H9 (cell line): ENCODE measurements at regions not wholly inside any gene's neighbourhood (a gene's known extent, or its start where the extent isn't known, plus 50 kb on each side); places are given as distances from the start of the nearest gene placed in this dataset.

Experiments used
- DNase-seq: peaks from one replicate; pipeline ENCODE4 v3.0.0-alpha.2; 2017
- H2AFZ ChIP-seq: one replicate; pipeline ENCODE4 v1.6.1; 2013; ENCODE audit warnings: mild to moderate bottlenecking, low read length, control low read depth, moderate library complexity
- H2AK5ac ChIP-seq: 2 replicates; pipeline ENCODE4 v1.6.1; 2013; ENCODE audit warnings: low read length, control low read depth, mixed read lengths; ENCODE audit not compliant: insufficient read length
- H2BK120ac ChIP-seq: one replicate; pipeline ENCODE4 v1.6.1; 2013; ENCODE audit warnings: low read depth, mild to moderate bottlenecking, low read length, control low read depth, inconsistent platforms; ENCODE audit not compliant: poor library complexity, severe bottlenecking
- H2BK12ac ChIP-seq: 2 replicates; pipeline ENCODE4 v1.6.1; 2013; ENCODE audit warnings: low read length, control low read depth, mixed read lengths, low read depth; ENCODE audit not compliant: insufficient read length
- H2BK15ac ChIP-seq: 2 replicates; pipeline ENCODE4 v1.6.1; 2013; ENCODE audit warnings: low read depth, low read length, control low read depth
- H2BK20ac ChIP-seq: one replicate; pipeline ENCODE4 v1.6.1; 2013; ENCODE audit warnings: low read depth, mild to moderate bottlenecking, low read length, control low read depth, inconsistent platforms; ENCODE audit not compliant: poor library complexity, severe bottlenecking
- H2BK5ac ChIP-seq: 2 replicates; pipeline ENCODE4 v1.6.1; 2013; ENCODE audit warnings: low read length, control low read depth, mixed read lengths; ENCODE audit not compliant: insufficient read length
- H3K14ac ChIP-seq: 2 replicates; pipeline ENCODE4 v1.6.1; 2013; ENCODE audit warnings: low read length, control low read depth; ENCODE audit not compliant: insufficient read depth
- H3K18ac ChIP-seq: 2 replicates; pipeline ENCODE4 v1.6.1; 2013; ENCODE audit warnings: low read depth, mild to moderate bottlenecking, mixed read lengths, low read length, control low read depth; ENCODE audit not compliant: insufficient read length
- H3K23ac ChIP-seq: 2 replicates; pipeline ENCODE4 v1.6.1; 2013; ENCODE audit warnings: low read length, control low read depth, mixed read lengths, low read depth; ENCODE audit not compliant: insufficient read length
- H3K23me2 ChIP-seq: 2 replicates; pipeline ENCODE4 v1.6.1; 2013; ENCODE audit warnings: low read depth, mild to moderate bottlenecking, mixed read lengths, low read length, control low read depth; ENCODE audit not compliant: insufficient read length, poor library complexity, severe bottlenecking
- H3K27ac ChIP-seq: 2 replicates; pipeline ENCODE4 v1.5.1; 2013; ENCODE audit warnings: low read length, control low read depth, mixed read lengths, low read depth; ENCODE audit not compliant: insufficient read length
- H3K27me3 ChIP-seq: 2 replicates; pipeline ENCODE4 v1.6.1; 2013; ENCODE audit warnings: low read length, control low read depth, inconsistent platforms; ENCODE audit not compliant: insufficient read depth
- H3K4ac ChIP-seq: 2 replicates; pipeline ENCODE4 v1.6.1; 2013; ENCODE audit warnings: low read depth, mild to moderate bottlenecking, control low read depth, inconsistent platforms, low read length, moderate library complexity
- H3K4me1 ChIP-seq: 2 replicates; pipeline ENCODE4 v1.6.1; 2013; ENCODE audit warnings: low read length, control low read depth, inconsistent platforms; ENCODE audit not compliant: insufficient read depth
- H3K4me2 ChIP-seq: 2 replicates; pipeline ENCODE4 v1.6.1; 2013; ENCODE audit warnings: low read length, control low read depth, mixed read lengths; ENCODE audit not compliant: insufficient read length, insufficient read depth
- H3K56ac ChIP-seq: 2 replicates; pipeline ENCODE4 v1.6.1; 2013; ENCODE audit warnings: low read depth, mild to moderate bottlenecking, mixed read lengths, low read length, control low read depth; ENCODE audit not compliant: insufficient read length
- H3K79me1 ChIP-seq: 2 replicates; pipeline ENCODE4 v1.6.1; 2013; ENCODE audit warnings: low read depth, mild to moderate bottlenecking, moderate library complexity, low read length, control low read depth, inconsistent platforms; ENCODE audit not compliant: insufficient read depth, poor library complexity, severe bottlenecking
- H3K79me2 ChIP-seq: 2 replicates; pipeline ENCODE4 v1.6.1; 2013; ENCODE audit warnings: low read length, control low read depth, inconsistent platforms; ENCODE audit not compliant: insufficient read depth
- H3K9ac ChIP-seq: 2 replicates; pipeline ENCODE4 v1.6.1; 2013; ENCODE audit warnings: low read length, control low read depth, mixed read lengths; ENCODE audit not compliant: insufficient read length; ENCODE audit errors: extremely low read depth
- H3K9me3 ChIP-seq: one replicate; pipeline ENCODE4 v1.6.1; 2013; ENCODE audit warnings: low read depth, low read length, inconsistent platforms; ENCODE audit not compliant: control insufficient read depth
- H3T11ph ChIP-seq: one replicate; pipeline ENCODE4 v1.6.1; 2013; ENCODE audit warnings: mild to moderate bottlenecking, low read length, control low read depth, inconsistent platforms
- H4K20me1 ChIP-seq: one replicate; pipeline ENCODE4 v1.6.1; 2013; ENCODE audit not compliant: control insufficient read depth, insufficient read length, insufficient read depth
- H4K5ac ChIP-seq: 2 replicates; pipeline ENCODE4 v1.6.1; 2013; ENCODE audit warnings: low read depth, mild to moderate bottlenecking, mixed read lengths, low read length, control low read depth; ENCODE audit not compliant: insufficient read length
- H4K8ac ChIP-seq: replicated peaks from 2 replicates; pipeline ENCODE4 v1.6.1; 2013; ENCODE audit warnings: low read length, control low read depth, mixed read lengths, low read depth; ENCODE audit not compliant: insufficient read length
- H4K91ac ChIP-seq: 2 replicates; pipeline ENCODE4 v1.6.1; 2013; ENCODE audit warnings: low read depth, mild to moderate bottlenecking, moderate library complexity, mixed read lengths, low read length, control low read depth; ENCODE audit not compliant: insufficient read length
- H3K27ac Mint-ChIP-seq, 3 experiments: 2 replicates in 2 of 3; 3 replicates in 1 of 3; pipeline ENCODE4 v1.8.0; 2020 to 2021; ENCODE audit warnings: mixed read lengths in 3 of 3, mild to moderate bottlenecking in 1 of 3, moderate library complexity in 1 of 3
- H3K27me3 Mint-ChIP-seq: 2 replicates; pipeline ENCODE4 v1.8.0; 2021; ENCODE audit warnings: low read depth, mild to moderate bottlenecking, moderate library complexity, mixed read lengths
- H3K36me3 Mint-ChIP-seq, 3 experiments: 2 replicates in 2 of 3; 3 replicates in 1 of 3; pipeline ENCODE4 v1.8.0; 2020 to 2021; ENCODE audit warnings: low read depth in 3 of 3, mixed read lengths in 3 of 3; ENCODE audit not compliant: insufficient read depth in 1 of 3
- H3K4me1 Mint-ChIP-seq, 2 experiments: 2 replicates each; pipeline ENCODE4 v1.8.0; 2020; ENCODE audit warnings: mixed read lengths in 2 of 2
- H3K4me3 Mint-ChIP-seq, 2 experiments: 2 replicates in 1 of 2; 3 replicates in 1 of 2; pipeline ENCODE4 v1.8.0; 2020 to 2021; ENCODE audit warnings: mild to moderate bottlenecking in 2 of 2, mixed read lengths in 2 of 2, moderate library complexity in 1 of 2
- H3K9me3 Mint-ChIP-seq, 2 experiments: 2 replicates in 1 of 2; 3 replicates in 1 of 2; pipeline ENCODE4 v1.8.0; 2020; ENCODE audit warnings: mild to moderate bottlenecking in 2 of 2, mixed read lengths in 2 of 2, moderate library complexity in 1 of 2
- CTCF ChIP-seq: fragments of 200-600 bp; sonication (generic); conservative IDR thresholded peaks from 3 replicates; pipeline ENCODE4 v1.8.0; 2021; ENCODE audit warnings: antibody characterized with exemption, mild to moderate bottlenecking
- WGBS: extraction: QIAGEN DNeasy Blood & Tissue Kit; methylation state at CpG from one replicate; pipeline ENCODE4 v1.1.7; 2013; ENCODE audit warnings: missing lambda C conversion rate, low lambda C conversion rate, mixed read lengths; ENCODE audit not compliant: insufficient read length; ENCODE audit errors: extremely low coverage; 5-methylcytosine and 5-hydroxymethylcytosine counted together

DNA sequence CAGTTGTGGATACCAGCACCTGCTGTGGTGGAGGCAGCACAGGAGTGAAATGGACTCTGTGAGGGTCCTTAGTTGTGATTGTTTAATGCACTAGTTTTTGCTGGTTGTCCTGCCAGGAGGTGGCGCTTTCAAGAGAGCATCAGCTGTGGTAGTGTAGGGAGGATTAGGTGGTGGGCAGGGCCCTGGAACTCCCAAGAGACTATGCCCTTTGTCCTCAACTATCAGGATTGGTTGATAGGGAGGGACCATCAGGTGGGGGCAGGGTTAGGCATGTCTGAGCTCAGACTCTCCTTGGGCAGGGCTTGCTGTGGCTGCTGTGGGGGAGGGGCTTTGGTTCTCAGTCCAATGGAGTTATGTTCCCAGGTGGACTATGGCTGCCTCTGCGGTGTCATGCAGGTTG is 121.9 kb downstream of the RRAGB start:
- Histone ChIP-seq H3K18ac (no peak overlapping the region), H3K79me2 (no peaks in the 10 kb centered on the region), H3K4me2 (no peak overlapping the region), H2BK5ac (no peak overlapping the region), H2BK12ac (no peak overlapping the region), H4K5ac (no peak overlapping the region), H2BK15ac (no peak overlapping the region), H3K4me1 (no peaks in the 10 kb centered on the region), H3T11ph (no peak overlapping the region), H3K9me3 (peaks cover 24% of the 10 kb centered on the region), H2BK120ac (no peak overlapping the region), H3K27me3 (no peaks in the 10 kb centered on the region), H3K23me2 (no peaks in the 10 kb centered on the region), H3K27ac (no peak overlapping the region), H3K14ac (no peak overlapping the region), H4K91ac (no peak overlapping the region), H2AFZ (no peak overlapping the region), H3K23ac (no peak overlapping the region), H3K9ac (no peak overlapping the region), H2AK5ac (no peak overlapping the region), H2BK20ac (no peak overlapping the region), H4K8ac (no peak overlapping the region), H3K79me1 (no peaks in the 10 kb centered on the region), H3K56ac (no peak overlapping the region), H4K20me1 (no peaks in the 10 kb centered on the region), H3K4ac (no peak overlapping the region)
- Mint-ChIP-seq H3K9me3 (peaks cover 80 to 86% of the 10 kb centered on the region in 2 experiments), H3K27ac (no peak overlapping the region), H3K36me3 (peaks cover 7 to 10% (median 9%) of the 10 kb centered on the region in 3 experiments; a peak in 5 of 7 replicates), H3K4me1 (peaks cover 2 to 7% of the 10 kb centered on the region in 2 experiments; a peak in 2 of 4 replicates), H3K27me3 (peaks cover 4% of the 10 kb centered on the region; the same call in 1 of the 2 replicates), H3K4me3 (no peak overlapping the region; a peak in 1 of 5 replicates)
- peak; percentile 51; the same call in 2 of the 3 replicates for TF ChIP-seq CTCF
- peak; percentile 79 for DNase-seq
- WGBS, result no CpG with 5 or more reads among the region's 2 CpGs
